SU-DHL-6 (cell line): ENCODE measurements at regions not wholly inside any gene's neighbourhood (a gene's known extent, or its start where the extent isn't known, plus 50 kb on each side); places are given as distances from the start of the nearest gene placed in this dataset.

Experiments
- H2AFZ ChIP-seq: fragments of 200-600 bp; sonication (generic); 2 replicates; pipeline ENCODE4 v1.6.1; 2014; ENCODE audit warnings: low read depth, mild to moderate bottlenecking, moderate library complexity, mixed read lengths, antibody characterized with exemption, low read length; ENCODE audit not compliant: severe bottlenecking
- H3F3A ChIP-seq: fragments of 200-600 bp; shearing (Covaris generic); 2 replicates; pipeline ENCODE4 v1.6.0; 2016; ENCODE audit warnings: antibody characterized with exemption, mild to moderate bottlenecking; ENCODE audit not compliant: insufficient read depth
- H3K27ac ChIP-seq: fragments of 200-600 bp; sonication (generic); 2 replicates; pipeline ENCODE4 v1.5.1; 2016; ENCODE audit warnings: low read depth, mild to moderate bottlenecking, low read length, moderate library complexity, mixed read lengths
- H3K27me3 ChIP-seq: fragments of 200-600 bp; sonication (generic), shearing (Covaris generic); 2 replicates; pipeline ENCODE4 v1.6.0; 2014; ENCODE audit warnings: mild to moderate bottlenecking, low read length
- H3K36me3 ChIP-seq: fragments of 200-600 bp; sonication (generic); 2 replicates; pipeline ENCODE4 v1.6.1; 2014; ENCODE audit warnings: mild to moderate bottlenecking, low read length, mixed read lengths
- H3K4me2 ChIP-seq: fragments of 300-600, 200-600 bp; shearing (Covaris generic), sonication (generic); 2 replicates; pipeline ENCODE4 v1.6.0; 2014; ENCODE audit warnings: low read length, low read depth, mild to moderate bottlenecking; ENCODE audit not compliant: poor library complexity, severe bottlenecking
- H3K4me3 ChIP-seq: fragments of 200-600 bp; sonication (generic); 2 replicates; pipeline ENCODE4 v1.5.1; 2014; ENCODE audit warnings: antibody characterized with exemption, low read length, mild to moderate bottlenecking, mixed read lengths; ENCODE audit not compliant: insufficient read depth, poor library complexity, severe bottlenecking
- H3K79me2 ChIP-seq: fragments of 200-600 bp; sonication (generic); 2 replicates; pipeline ENCODE4 v1.6.1; 2014; ENCODE audit warnings: mild to moderate bottlenecking, low read length, moderate library complexity; ENCODE audit not compliant: insufficient read depth
- H3K9ac ChIP-seq: fragments of 200-600 bp; sonication (generic); 2 replicates; pipeline ENCODE4 v1.7.0; 2014; ENCODE audit warnings: mild to moderate bottlenecking, low read length
- H3K9me2 ChIP-seq: fragments of 200-600 bp; sonication (generic); replicated peaks from 2 replicates; pipeline ENCODE4 v1.6.1; 2014; ENCODE audit warnings: low read length; ENCODE audit not compliant: insufficient read depth
- H3K9me3 ChIP-seq: fragments of 200-600 bp; sonication (generic); 2 replicates; pipeline ENCODE4 v1.6.1; 2014; ENCODE audit warnings: low read length, mixed read lengths; ENCODE audit not compliant: insufficient read depth
- H4K20me1 ChIP-seq: fragments of 200-600 bp; sonication (generic); 2 replicates; pipeline ENCODE4 v1.6.1; 2014; ENCODE audit warnings: low read depth, mild to moderate bottlenecking, antibody characterized with exemption, low read length, moderate library complexity, mixed read lengths
- CTCF ChIP-seq: fragments of 200-600 bp; sonication (generic); IDR thresholded peaks from one replicate; pipeline ENCODE4 v1.5.1; 2017; ENCODE audit warnings: antibody characterized with exemption, mild to moderate bottlenecking, low read length, moderate library complexity; ENCODE audit not compliant: insufficient read depth, poor library complexity, severe bottlenecking
- EZH2phosphoT487 ChIP-seq: fragments of 200-600 bp; sonication (generic), shearing (Covaris generic); conservative IDR thresholded peaks from 2 replicates; pipeline ENCODE4 v1.6.1; 2018; ENCODE audit warnings: mild to moderate bottlenecking, antibody characterized with exemption, low read length, moderate library complexity, mixed read lengths

GRCh38 chr7:46933596-46933995, 648.3 kb downstream of the TNS3 start:
- Histone ChIP-seq H3K79me2 (no peaks in the 10 kb centered on the region), H4K20me1 (no peaks in the 10 kb centered on the region), H3K27me3 (no peaks in the 10 kb centered on the region), H3K9me3 (no peaks in the 10 kb centered on the region), H3F3A (no peaks in the 10 kb centered on the region), H3K27ac (no peak overlapping the region), H2AFZ (no peak overlapping the region), H3K9me2 (no peaks in the 10 kb centered on the region), H3K9ac (no peak overlapping the region), H3K4me3 (no peak overlapping the region), H3K36me3 (no peaks in the 10 kb centered on the region), H3K4me2 (no peak overlapping the region)
- TF ChIP-seq EZH2phosphoT487 (no peak), CTCF (no peak)

GRCh38 chr7:46932676-46933424, 649.1 kb downstream of the TNS3 start:
- H2AFZ ChIP-seq = no peak overlapping the region
- no peaks in the 10 kb centered on the region for H3K9me2 ChIP-seq

GRCh38 chr7:46932306-46932675, 649.6 kb downstream of the TNS3 start:
- Histone ChIP-seq H3K9me3 (no peaks in the 10 kb centered on the region), H3K9me2 (no peaks in the 10 kb centered on the region), H2AFZ (no peak overlapping the region), H3K4me2 (no peak overlapping the region), H3F3A (no peaks in the 10 kb centered on the region), H3K4me3 (no peak overlapping the region), H4K20me1 (no peaks in the 10 kb centered on the region), H3K9ac (no peak overlapping the region), H3K79me2 (no peaks in the 10 kb centered on the region), H3K36me3 (no peaks in the 10 kb centered on the region), H3K27ac (no peak overlapping the region), H3K27me3 (no peaks in the 10 kb centered on the region)
- TF ChIP-seq EZH2phosphoT487 (no peak), CTCF (no peak)

More at GRCh38 chr7:46932676-46933424, 649.1 kb downstream of the TNS3 start:
- H3K27me3 ChIP-seq = no peaks in the 10 kb centered on the region
- no peaks in the 10 kb centered on the region for H3F3A ChIP-seq
- no peaks in the 10 kb centered on the region for H4K20me1 ChIP-seq
- no peaks in the 10 kb centered on the region for H3K79me2 ChIP-seq
- H3K9me3 ChIP-seq = no peaks in the 10 kb centered on the region
- no peak overlapping the region for H3K27ac ChIP-seq
- H3K4me3 ChIP-seq = no peak overlapping the region
- no peak overlapping the region for H3K4me2 ChIP-seq
- TF ChIP-seq EZH2phosphoT487 = no peak
- TF ChIP-seq CTCF = no peak
- H3K36me3 ChIP-seq = no peaks in the 10 kb centered on the region
- H3K9ac ChIP-seq = no peak overlapping the region
